DMS79 (cell line): ENCODE measurements at regions not wholly inside any gene's neighbourhood (a gene's known extent, or its start where the extent isn't known, plus 50 kb on each side); places are given as distances from the start of the nearest gene placed in this dataset.

Experiments
- DNase-seq: peaks from one replicate; lab custom pipeline; 2025; lab: John Stamatoyannopoulos, UW

GRCh38 chr15:93479715-93480114 lies 390.7 kb upstream of the RGMA start:
- no peak for DNase-seq

- no peak for DNase-seq
Measured at GRCh38 chr15:93478947-93479346, 389.9 kb upstream of the RGMA start.

- DNase-seq = no peak
Measured at GRCh38 chr15:93477721-93478120, 388.7 kb upstream of the RGMA start.

- DNase-seq = no peak
Measured at GRCh38 chr15:93477188-93477587, 388.2 kb upstream of the RGMA start.

GRCh38 chr15:93476491-93477177 lies 387.6 kb upstream of the RGMA start:
- no peak for DNase-seq

- DNase-seq = no peak
Measured at GRCh38 chr15:93474728-93475127, 385.7 kb upstream of the RGMA start.

- no peak for DNase-seq
Measured at GRCh38 chr15:93469994-93470393, 381.0 kb upstream of the RGMA start.

- DNase-seq = peak; percentile 49
Measured at GRCh38 chr15:93467337-93467736, 378.3 kb upstream of the RGMA start.

GRCh38 chr15:93466380-93466779 lies 377.4 kb upstream of the RGMA start:
- no peak for DNase-seq

GRCh38 chr15:93462690-93463089 lies 373.7 kb upstream of the RGMA start:
- DNase-seq = no peak

- DNase-seq = no peak
Measured at GRCh38 chr15:93460717-93461116, 371.7 kb upstream of the RGMA start.

- DNase-seq = no peak
Measured at GRCh38 chr15:93459396-93459795, 370.4 kb upstream of the RGMA start.

- no peak for DNase-seq
Measured at GRCh38 chr15:93458597-93458996, 369.6 kb upstream of the RGMA start.

- no peak for DNase-seq
Measured at GRCh38 chr15:93454788-93455187, 365.8 kb upstream of the RGMA start.

- no peak for DNase-seq
Measured at GRCh38 chr15:93452537-93453211, 363.7 kb upstream of the RGMA start.

- no peak for DNase-seq
Measured at GRCh38 chr15:93451822-93452221, 362.8 kb upstream of the RGMA start.

GRCh38 chr15:93451265-93451664 lies 362.3 kb upstream of the RGMA start:
- no peak for DNase-seq

- no peak for DNase-seq
Measured at GRCh38 chr15:93449798-93450197, 360.8 kb upstream of the RGMA start.

GRCh38 chr15:93438310-93438709 lies 349.3 kb upstream of the RGMA start:
- no peak for DNase-seq

GRCh38 chr15:93432474-93432873 lies 343.5 kb upstream of the RGMA start:
- DNase-seq = no peak

GRCh38 chr15:93428807-93429351 lies 339.9 kb upstream of the RGMA start:
- no peak for DNase-seq

- DNase-seq = no peak
Measured at GRCh38 chr15:93428150-93428549, 339.1 kb upstream of the RGMA start.

- no peak for DNase-seq
Measured at GRCh38 chr15:93424131-93424530, 335.1 kb upstream of the RGMA start.

GRCh38 chr15:93422476-93422875 lies 333.5 kb upstream of the RGMA start:
- no peak for DNase-seq
